SH-SY5Y (cell line): ENCODE measurements at regions not wholly inside any gene's neighbourhood (a gene's known extent, or its start where the extent isn't known, plus 50 kb on each side); places are given as distances from the start of the nearest gene placed in this dataset.

Experiments used
- GATA2 ChIP-seq: IDR thresholded peaks from 2 replicates; pipeline ENCODE4 v1.6.1; 2011; ENCODE audit warnings: mild to moderate bottlenecking, low read depth, low read length
- GATA3 ChIP-seq: IDR thresholded peaks from 2 replicates; pipeline ENCODE4 v1.6.1; 2011; ENCODE audit warnings: low read depth, mild to moderate bottlenecking, low read length, moderate library complexity

GRCh38 chr2:204171432-204172144 is 235.0 kb downstream of the ICOS start:
- TF ChIP-seq GATA3 (no peak), GATA2 (no peak)
